HG02678 (cell line): ENCODE measurements at regions not wholly inside any gene's neighbourhood (a gene's known extent, or its start where the extent isn't known, plus 50 kb on each side); places are given as distances from the start of the nearest gene placed in this dataset.
"Not testable (repeated sequence)": the region's sequence is repeated elsewhere in the genome, so short reads cannot be mapped to it uniquely, and the experiment has no call there.

ENCODE experiments used
- ATAC-seq: cut with Tn5 transposase; IDR thresholded peaks from one replicate; pipeline ENCODE4 v1.9.1; 2021; ENCODE audit warnings: mild to moderate bottlenecking, moderate library complexity; ENCODE audit not compliant: unreplicated experiment

DNA sequence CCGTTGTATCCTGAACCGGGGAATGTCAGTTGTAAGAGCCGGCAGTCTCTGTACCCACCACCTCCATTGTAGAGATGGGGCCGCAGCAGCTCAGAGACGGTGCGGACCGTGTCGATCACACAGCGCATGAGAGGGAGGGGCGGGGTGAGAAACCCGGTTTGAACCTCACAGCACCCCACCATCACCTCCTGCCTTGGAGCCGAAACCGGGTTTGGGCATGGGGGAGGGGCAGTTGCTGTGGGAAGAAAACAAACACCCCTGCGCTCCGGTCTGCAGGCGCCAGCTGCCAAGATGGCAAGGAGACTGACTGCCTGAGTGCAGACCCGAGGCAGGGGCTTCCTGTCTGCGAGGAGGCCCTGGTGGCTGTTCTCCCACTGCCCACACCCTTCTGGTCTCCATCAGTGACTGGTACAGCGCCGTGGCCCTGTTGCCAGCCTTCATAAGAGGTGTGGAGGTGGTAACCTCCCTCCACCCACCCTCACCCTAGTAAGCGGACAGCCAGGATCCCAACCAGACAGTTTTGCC lies 69.2 kb upstream of the SSBP3 start:
- ATAC-seq = no peak

- no peak for ATAC-seq
Observed at GRCh38 chr1:54474310-54475251, 68.4 kb upstream of the SSBP3 start.

- no peak for ATAC-seq
Observed at GRCh38 chr1:54471588-54471987, 65.4 kb upstream of the SSBP3 start.

- not testable (repeated sequence) for ATAC-seq
Observed at GRCh38 chr1:54469444-54469843, 63.2 kb upstream of the SSBP3 start.

- not testable (repeated sequence) for ATAC-seq
Observed at GRCh38 chr1:54468288-54469084, 62.3 kb upstream of the SSBP3 start.

DNA sequence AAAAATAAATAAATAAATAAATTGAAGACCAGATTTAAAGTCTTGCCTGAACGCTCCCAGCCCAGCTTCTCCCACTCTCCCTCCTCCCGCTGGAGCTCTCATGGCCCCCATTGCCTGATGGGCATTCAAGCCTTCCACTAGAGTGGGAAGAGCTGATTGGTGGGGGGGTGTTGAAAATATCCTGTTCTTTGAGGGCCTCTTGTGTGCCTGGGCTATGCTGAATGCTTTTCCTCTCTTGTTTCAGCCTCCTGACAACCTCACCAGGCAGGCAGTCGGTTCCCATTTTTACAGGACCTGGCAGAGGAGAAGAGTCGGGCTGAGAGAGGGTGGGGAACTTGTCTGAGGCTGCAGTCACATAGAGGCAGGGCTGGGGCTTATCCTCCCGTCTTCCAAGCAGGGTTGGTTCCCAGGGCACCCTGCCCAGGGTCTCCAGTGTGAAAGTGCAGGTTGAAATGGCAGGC lies 59.2 kb upstream of the SSBP3 start:
- no peak for ATAC-seq

DNA sequence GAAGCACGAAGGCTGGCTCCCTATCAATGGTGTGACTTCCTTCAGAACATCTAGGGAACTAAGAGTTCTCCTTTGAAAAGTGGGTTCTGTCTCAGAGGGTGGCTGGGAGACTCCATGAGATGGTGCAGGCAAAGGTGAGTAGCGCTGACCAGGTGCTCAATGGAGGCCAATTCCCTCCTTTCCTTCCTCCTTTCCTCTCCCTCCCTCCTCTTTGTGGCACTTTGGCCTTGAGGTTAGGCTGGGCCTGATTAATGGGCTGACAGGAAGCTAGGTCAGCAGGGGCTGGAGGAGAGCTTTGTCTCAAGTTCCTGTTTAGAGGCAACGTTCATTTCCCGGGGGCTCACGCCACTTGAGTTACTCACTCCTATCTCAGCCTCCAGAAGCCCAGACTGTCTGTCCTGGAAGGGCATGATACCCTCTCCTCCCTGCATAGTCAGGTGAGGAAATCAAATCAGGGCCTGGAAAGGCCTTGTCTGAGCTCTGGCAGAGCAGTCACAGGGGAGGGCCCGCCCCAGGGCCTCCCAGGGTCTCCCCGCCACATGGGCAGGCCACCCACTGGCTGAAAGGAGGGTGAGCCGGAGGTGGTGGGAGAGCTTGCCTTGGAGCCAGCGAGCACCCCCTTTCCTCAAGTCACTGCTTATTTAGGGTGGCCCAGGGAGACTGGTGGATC lies 58.4 kb upstream of the SSBP3 start:
- ATAC-seq = no peak

GRCh38 chr1:54464031-54464476 lies 57.9 kb upstream of the SSBP3 start:
- no peak for ATAC-seq

GRCh38 chr1:54463259-54464030 lies 57.3 kb upstream of the SSBP3 start:
- ATAC-seq = no peak

- no peak for ATAC-seq
Observed at GRCh38 chr1:54462597-54463258, 56.5 kb upstream of the SSBP3 start.

GRCh38 chr1:54461731-54462596 lies 55.8 kb upstream of the SSBP3 start:
- no peak for ATAC-seq

- ATAC-seq = no peak
Observed at GRCh38 chr1:54460861-54461387, 54.7 kb upstream of the SSBP3 start.

- ATAC-seq = no peak
Observed at GRCh38 chr1:54460351-54460750, 54.2 kb upstream of the SSBP3 start.

DNA sequence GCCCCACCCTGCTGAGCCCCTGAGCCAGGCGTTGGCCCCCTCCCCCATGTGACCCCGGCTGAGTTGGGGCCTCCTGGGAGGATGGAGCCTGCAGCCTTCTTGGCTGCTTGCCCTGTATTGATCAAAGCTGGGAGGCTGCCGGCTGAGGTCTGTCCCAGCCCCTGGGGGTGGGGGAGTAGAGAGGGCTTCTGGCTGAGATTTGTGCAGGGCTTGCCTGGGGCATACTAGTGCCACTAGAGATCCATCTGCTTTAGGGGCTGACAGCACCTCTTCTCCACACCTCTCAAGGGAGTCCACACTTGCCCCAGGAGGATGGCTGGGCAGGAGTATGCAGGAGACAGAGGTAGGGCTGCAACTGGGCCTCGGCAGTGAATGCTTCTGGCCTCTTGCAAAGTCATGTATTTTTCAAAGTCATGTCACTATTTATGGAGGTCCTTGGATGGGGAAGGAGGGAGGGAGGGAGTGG lies 53.6 kb upstream of the SSBP3 start:
- no peak for ATAC-seq

GRCh38 chr1:54459140-54459539 lies 52.9 kb upstream of the SSBP3 start:
- ATAC-seq = no peak

DNA sequence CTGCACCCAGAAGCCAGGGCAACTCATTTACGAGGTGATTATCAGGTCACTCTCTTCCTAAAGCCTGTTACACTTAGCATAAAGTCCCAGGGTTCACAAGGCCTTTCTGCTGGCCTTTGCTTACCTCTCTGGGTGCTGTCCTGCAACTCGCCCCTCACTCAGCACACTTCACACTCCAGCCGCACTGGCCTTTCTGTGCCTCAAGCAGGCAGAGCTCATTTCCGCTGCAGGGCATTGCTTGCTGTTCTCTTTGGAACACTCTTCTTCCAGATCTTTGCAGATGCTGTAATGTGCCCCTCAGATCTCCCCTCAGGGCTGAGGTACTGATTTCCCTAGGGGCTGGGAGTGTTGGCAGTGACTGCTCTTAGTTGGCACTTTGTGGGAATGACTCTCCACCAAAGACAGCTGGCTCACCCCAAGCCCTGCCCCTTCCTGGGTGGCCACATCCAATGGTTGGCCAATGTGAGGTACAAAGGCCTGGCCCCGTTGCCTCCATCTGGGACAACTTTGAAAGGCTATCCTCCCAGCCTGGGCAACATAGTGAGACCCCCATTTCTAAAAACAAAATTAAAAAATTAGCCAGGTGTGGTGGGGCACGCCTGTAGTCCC lies 50.8 kb upstream of the SSBP3 start:
- ATAC-seq = no peak

DNA sequence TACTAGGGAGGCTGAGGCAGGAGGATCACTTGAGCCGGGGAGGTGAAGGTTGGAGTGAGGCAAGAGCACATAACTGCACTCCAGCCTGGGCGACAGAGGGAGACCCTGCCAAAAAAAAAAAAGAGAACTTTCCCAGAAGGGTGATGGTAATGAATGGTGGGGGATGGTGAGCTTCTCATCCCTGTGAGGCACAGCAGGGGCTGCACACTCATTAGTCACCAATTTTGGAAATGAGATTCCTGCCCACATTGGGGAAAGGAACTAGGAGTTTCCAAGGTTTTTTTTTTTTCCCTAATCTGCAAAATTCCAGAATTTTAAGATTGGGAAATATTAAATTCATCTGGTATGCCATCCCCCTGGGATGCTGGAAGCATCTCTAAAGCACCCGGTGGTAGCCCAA lies 50.2 kb upstream of the SSBP3 start:
- no peak for ATAC-seq
